ENCODE measurements at regions not wholly inside any gene's neighbourhood (a gene's known extent, or its start where the extent isn't known, plus 50 kb on each side); places are given as distances from the start of the nearest gene placed in this dataset.

DNA sequence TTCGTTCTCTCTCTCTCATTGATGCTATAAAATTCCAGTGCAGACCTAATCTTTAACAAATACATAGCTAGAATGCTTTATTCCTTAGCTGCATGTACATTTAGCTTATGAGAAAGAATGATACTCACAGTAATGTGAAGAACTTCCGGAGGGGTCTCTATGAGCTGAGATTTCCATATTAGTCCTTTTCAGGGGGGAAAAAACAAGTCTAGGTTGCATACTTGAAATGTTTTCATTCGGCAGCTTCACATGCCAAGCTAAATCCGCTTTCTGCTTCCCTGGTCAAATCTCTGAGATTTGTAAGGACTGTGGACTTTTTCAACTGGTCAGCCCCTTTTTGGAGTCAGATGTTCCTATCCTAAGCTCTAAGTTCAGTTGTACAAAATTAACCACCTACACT, 111.5 kb upstream of the COL8A1 start:
- Histone ChIP-seq H3K9me3 (no peaks in the 10 kb centered on the region), H3K4me1 (no peaks in the 10 kb centered on the region), H3K27ac (no peak overlapping the region), H3K4me3 (no peak overlapping the region), H3K27me3 (no peaks in the 10 kb centered on the region), H3K36me3 (no peaks in the 10 kb centered on the region)
- TF ChIP-seq EP300 (IDR thresholded peaks at IDR 0.05), result no peak
- TF ChIP-seq, protein P1, sequence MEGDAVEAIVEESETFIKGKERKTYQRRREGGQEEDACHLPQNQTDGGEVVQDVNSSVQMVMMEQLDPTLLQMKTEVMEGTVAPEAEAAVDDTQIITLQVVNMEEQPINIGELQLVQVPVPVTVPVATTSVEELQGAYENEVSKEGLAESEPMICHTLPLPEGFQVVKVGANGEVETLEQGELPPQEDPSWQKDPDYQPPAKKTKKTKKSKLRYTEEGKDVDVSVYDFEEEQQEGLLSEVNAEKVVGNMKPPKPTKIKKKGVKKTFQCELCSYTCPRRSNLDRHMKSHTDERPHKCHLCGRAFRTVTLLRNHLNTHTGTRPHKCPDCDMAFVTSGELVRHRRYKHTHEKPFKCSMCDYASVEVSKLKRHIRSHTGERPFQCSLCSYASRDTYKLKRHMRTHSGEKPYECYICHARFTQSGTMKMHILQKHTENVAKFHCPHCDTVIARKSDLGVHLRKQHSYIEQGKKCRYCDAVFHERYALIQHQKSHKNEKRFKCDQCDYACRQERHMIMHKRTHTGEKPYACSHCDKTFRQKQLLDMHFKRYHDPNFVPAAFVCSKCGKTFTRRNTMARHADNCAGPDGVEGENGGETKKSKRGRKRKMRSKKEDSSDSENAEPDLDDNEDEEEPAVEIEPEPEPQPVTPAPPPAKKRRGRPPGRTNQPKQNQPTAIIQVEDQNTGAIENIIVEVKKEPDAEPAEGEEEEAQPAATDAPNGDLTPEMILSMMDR (IDR thresholded peaks at IDR 0.05), result no peak
- TF ChIP-seq POLR2AphosphoS5 (IDR thresholded peaks at IDR 0.05), result no peak
- TF ChIP-seq POLR2A (IDR thresholded peaks at IDR 0.05), result no peak
- WGBS, 2 donors, result 66 to 73% methylated on average over 4 of the region's 4 CpGs
- ATAC-seq (ENCODE audit: low FRiP score in 2 of 2), result no peak
- no peak for DNase-seq

DNA sequence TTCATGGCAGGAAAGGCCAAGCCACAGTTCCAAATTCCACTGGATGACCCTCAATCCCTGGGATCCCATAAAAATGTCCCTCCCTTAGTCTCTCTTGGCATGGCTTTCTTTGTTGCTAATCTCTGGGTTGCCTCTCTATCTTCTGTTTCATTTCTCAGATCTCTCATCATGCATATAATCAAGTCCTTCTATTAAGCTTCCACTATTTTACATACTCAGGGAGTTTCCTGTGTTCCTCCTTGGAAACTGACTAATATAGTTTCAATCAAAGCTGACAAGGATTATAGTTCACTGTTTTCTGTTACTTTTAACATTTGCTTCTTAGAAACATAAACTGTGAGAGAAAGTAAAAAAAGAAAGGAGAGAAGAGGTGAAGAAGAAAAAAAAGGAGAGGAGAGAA, 113.8 kb upstream of the COL8A1 start:
- Histone ChIP-seq H3K4me3 (no peak overlapping the region), H3K27me3 (no peaks in the 10 kb centered on the region), H3K4me1 (no peaks in the 10 kb centered on the region), H3K27ac (no peak overlapping the region), H3K9me3 (no peaks in the 10 kb centered on the region), H3K36me3 (no peaks in the 10 kb centered on the region)
- no peak for ATAC-seq (ENCODE audit: low FRiP score in 2 of 2)
- TF ChIP-seq EP300 (IDR thresholded peaks at IDR 0.05) (no peak), POLR2A (IDR thresholded peaks at IDR 0.05) (no peak)
- TF ChIP-seq, protein P1 (IDR thresholded peaks at IDR 0.05), result no peak
- no peak for DNase-seq

GRCh38 chr3:99523431-99524127, 114.8 kb upstream of the COL8A1 start:
- no peak overlapping the region for H3K27ac ChIP-seq
- TF ChIP-seq POLR2AphosphoS5 (IDR thresholded peaks at IDR 0.05) (no peak), POLR2A (IDR thresholded peaks at IDR 0.05) (no peak), EP300 (IDR thresholded peaks at IDR 0.05) (no peak)
- TF ChIP-seq, protein P1 (IDR thresholded peaks at IDR 0.05), result no peak
- H3K4me1 ChIP-seq, result no peaks in the 10 kb centered on the region
- no peak overlapping the region for H3K4me3 ChIP-seq
- WGBS, 2 donors, result 76 to 77% methylated on average over 3 of the region's 3 CpGs
- no peak for ATAC-seq (ENCODE audit: low FRiP score in 2 of 2)
- no peaks in the 10 kb centered on the region for H3K9me3 ChIP-seq
- no peak for DNase-seq
- H3K36me3 ChIP-seq, result no peaks in the 10 kb centered on the region
- H3K27me3 ChIP-seq, result no peaks in the 10 kb centered on the region

DNA sequence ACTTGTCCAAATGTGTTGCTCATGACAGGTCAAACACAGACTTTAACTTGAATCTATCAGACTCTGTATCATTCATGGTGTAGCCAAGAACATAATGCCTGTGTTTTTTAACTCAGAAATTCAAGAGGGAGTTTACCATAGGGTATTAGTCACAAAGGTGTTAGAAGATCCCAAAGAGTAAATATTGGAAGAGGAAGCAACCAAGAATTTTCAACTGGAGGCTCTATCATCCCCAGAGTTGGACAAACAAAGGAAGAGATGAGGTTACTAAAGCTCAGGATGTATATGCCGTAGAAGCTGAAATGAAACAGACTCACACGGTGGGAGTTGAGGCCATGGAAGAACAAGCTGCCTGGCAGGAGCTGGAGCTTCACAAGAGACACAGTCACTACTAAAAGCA, 116.2 kb upstream of the COL8A1 start:
- no peaks in the 10 kb centered on the region for H3K9me3 ChIP-seq
- H3K4me1 ChIP-seq, result no peaks in the 10 kb centered on the region
- no peak overlapping the region for H3K4me3 ChIP-seq
- H3K27ac ChIP-seq, result no peak overlapping the region
- 75 to 90% methylated on average over 2 of the region's 2 CpGs for WGBS, 2 donors
- DNase-seq, result no peak
- H3K36me3 ChIP-seq, result no peaks in the 10 kb centered on the region
- TF ChIP-seq POLR2AphosphoS5 (IDR thresholded peaks at IDR 0.05), result no peak
- TF ChIP-seq EP300 (IDR thresholded peaks at IDR 0.05), result no peak
- TF ChIP-seq, protein P1 (IDR thresholded peaks at IDR 0.05), result no peak
- TF ChIP-seq POLR2A (IDR thresholded peaks at IDR 0.05), result no peak
- no peaks in the 10 kb centered on the region for H3K27me3 ChIP-seq
- no peak for ATAC-seq (ENCODE audit: low FRiP score in 2 of 2)

- no peaks in the 10 kb centered on the region for H3K27me3 ChIP-seq
- no peaks in the 10 kb centered on the region for H3K9me3 ChIP-seq
- no peak overlapping the region for H3K27ac ChIP-seq
- H3K4me1 ChIP-seq, result no peaks in the 10 kb centered on the region
- ATAC-seq (ENCODE audit: low FRiP score in 2 of 2) (no peak), DNase-seq (no peak)
- H3K36me3 ChIP-seq, result no peaks in the 10 kb centered on the region
- no peak for TF ChIP-seq EP300 (IDR thresholded peaks at IDR 0.05)
- no peak for TF ChIP-seq POLR2AphosphoS5 (IDR thresholded peaks at IDR 0.05)
- TF ChIP-seq, protein P1 (IDR thresholded peaks at IDR 0.05), result no peak
- TF ChIP-seq POLR2A (IDR thresholded peaks at IDR 0.05), result no peak
- WGBS, 2 donors, result 90 to 95% methylated on average over 2 of the region's 2 CpGs
- H3K4me3 ChIP-seq, result no peak overlapping the region
These were observed 116.8 kb upstream of the COL8A1 start for GRCh38 chr3:99521551-99521950.

All from upper lobe of left lung (tissue), 6 donors.